ENCODE measurements at regions not wholly inside any gene's neighbourhood (a gene's known extent, or its start where the extent isn't known, plus 50 kb on each side); places are given as distances from the start of the nearest gene placed in this dataset.

DNA sequence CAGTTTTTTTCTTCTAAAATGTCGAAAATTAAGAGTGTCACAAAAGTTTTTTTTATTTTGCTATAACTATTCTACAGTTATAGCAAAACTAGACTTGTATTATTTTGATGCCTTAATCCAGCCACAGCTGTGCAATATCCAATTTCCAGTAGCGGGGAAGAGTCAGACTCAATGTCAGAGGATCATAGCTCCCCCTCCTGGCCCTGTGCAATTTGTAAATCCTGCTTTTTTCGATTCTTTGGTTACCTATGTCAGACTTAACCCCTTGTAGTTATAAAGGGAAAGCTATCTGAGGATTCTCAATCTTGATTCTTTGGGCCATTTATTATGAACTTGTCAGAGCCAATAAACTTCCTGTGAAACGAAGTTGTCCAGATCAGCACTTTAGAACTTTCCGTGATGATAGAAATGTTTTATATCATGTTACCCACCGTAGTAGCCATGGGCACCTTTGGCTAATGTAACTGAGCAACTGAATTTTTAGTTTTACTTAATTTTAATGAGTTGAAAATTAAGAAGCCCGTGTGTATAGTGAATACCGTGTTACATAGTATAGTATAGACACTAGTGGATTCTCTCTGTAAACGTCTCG is 87.7 kb upstream of the PRKCQ start:
- no peaks in the 10 kb centered on the region for H3K4me1 ChIP-seq
- H3K9me3 ChIP-seq: no peaks in the 10 kb centered on the region
- WGBS, 2 donors: 39 to 41% methylated on average over 10 of the region's 10 CpGs
- peak in 1 of 2 donors; percentile 16 for DNase-seq (ENCODE audit: low spot score in 2 of 2)
- peaks cover 0 to 7% of the 10 kb centered on the region in 2 donors for H3K27me3 ChIP-seq
- H3K27ac ChIP-seq: no peak overlapping the region
- H3K36me3 ChIP-seq: no peaks in the 10 kb centered on the region
- no peak overlapping the region for H3K4me3 ChIP-seq
- no peak for TF ChIP-seq EP300 (IDR thresholded peaks at IDR 0.05)
- TF ChIP-seq, protein P1, sequence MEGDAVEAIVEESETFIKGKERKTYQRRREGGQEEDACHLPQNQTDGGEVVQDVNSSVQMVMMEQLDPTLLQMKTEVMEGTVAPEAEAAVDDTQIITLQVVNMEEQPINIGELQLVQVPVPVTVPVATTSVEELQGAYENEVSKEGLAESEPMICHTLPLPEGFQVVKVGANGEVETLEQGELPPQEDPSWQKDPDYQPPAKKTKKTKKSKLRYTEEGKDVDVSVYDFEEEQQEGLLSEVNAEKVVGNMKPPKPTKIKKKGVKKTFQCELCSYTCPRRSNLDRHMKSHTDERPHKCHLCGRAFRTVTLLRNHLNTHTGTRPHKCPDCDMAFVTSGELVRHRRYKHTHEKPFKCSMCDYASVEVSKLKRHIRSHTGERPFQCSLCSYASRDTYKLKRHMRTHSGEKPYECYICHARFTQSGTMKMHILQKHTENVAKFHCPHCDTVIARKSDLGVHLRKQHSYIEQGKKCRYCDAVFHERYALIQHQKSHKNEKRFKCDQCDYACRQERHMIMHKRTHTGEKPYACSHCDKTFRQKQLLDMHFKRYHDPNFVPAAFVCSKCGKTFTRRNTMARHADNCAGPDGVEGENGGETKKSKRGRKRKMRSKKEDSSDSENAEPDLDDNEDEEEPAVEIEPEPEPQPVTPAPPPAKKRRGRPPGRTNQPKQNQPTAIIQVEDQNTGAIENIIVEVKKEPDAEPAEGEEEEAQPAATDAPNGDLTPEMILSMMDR (IDR thresholded peaks at IDR 0.05): peak in 3 of 5 experiments; percentile 15 to 23 (median 18)

- Histone ChIP-seq H3K4me3 (no peak overlapping the region), H3K27me3 (peaks cover 0 to 7% of the 10 kb centered on the region in 2 donors), H3K4me1 (no peaks in the 10 kb centered on the region), H3K36me3 (no peaks in the 10 kb centered on the region), H3K27ac (no peak overlapping the region), H3K9me3 (no peaks in the 10 kb centered on the region)
- TF ChIP-seq EP300 (IDR thresholded peaks at IDR 0.05): no peak
- TF ChIP-seq POLR2A (IDR thresholded peaks at IDR 0.05): no peak
- TF ChIP-seq, protein P1 (IDR thresholded peaks at IDR 0.05): no peak
- no peak for DNase-seq (ENCODE audit: low spot score in 2 of 2)
- 26 to 27% methylated on average over 4 of the region's 4 CpGs for WGBS, 2 donors
These were observed 87.1 kb upstream of the PRKCQ start for GRCh38 chr10:6667150-6667549.

GRCh38 chr10:6665847-6666246 is 85.8 kb upstream of the PRKCQ start:
- Histone ChIP-seq H3K4me3 (no peak overlapping the region), H3K27ac (no peak overlapping the region), H3K36me3 (no peaks in the 10 kb centered on the region), H3K9me3 (no peaks in the 10 kb centered on the region), H3K4me1 (no peaks in the 10 kb centered on the region), H3K27me3 (peaks cover 0 to 8% of the 10 kb centered on the region in 2 donors)
- no peak for DNase-seq (ENCODE audit: low spot score in 2 of 2)
- WGBS, 2 donors: 61 to 68% methylated on average over 6 of the region's 6 CpGs
- no peak for TF ChIP-seq POLR2A (IDR thresholded peaks at IDR 0.05)
- TF ChIP-seq EP300 (IDR thresholded peaks at IDR 0.05): no peak
- TF ChIP-seq, protein P1 (IDR thresholded peaks at IDR 0.05): no peak

DNA sequence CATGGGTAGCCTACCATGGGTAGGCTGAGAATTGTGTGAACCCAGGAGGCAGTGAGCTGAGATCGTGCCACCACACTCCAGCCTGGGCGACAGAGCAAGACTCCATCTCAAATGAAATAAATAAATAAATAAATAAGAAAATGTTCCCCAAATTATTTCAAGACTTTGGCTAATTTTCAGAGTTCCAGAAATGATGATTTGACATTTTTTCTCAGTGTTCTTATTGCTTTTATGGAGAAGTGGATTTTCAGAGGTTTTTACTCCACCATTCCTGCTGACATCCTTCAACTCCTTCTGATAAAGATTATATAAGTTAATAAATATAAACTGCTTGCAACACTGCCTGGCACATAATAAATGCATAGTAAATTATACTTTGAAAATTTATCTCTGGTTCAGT is 80.4 kb upstream of the PRKCQ start:
- Histone ChIP-seq H3K27me3 (peaks cover 0 to 4% of the 10 kb centered on the region in 2 donors), H3K4me1 (no peaks in the 10 kb centered on the region), H3K9me3 (no peaks in the 10 kb centered on the region), H3K4me3 (no peak overlapping the region), H3K36me3 (no peaks in the 10 kb centered on the region), H3K27ac (no peak overlapping the region)
- no peak for DNase-seq (ENCODE audit: low spot score in 2 of 2)
- TF ChIP-seq POLR2A (IDR thresholded peaks at IDR 0.05) (no peak), EP300 (IDR thresholded peaks at IDR 0.05) (no peak)
- TF ChIP-seq, protein P1 (IDR thresholded peaks at IDR 0.05): no peak
- WGBS, 2 donors: 86 to 93% methylated on average over 2 of the region's 2 CpGs

- H3K9me3 ChIP-seq: no peaks in the 10 kb centered on the region
These were observed 79.4 kb upstream of the PRKCQ start for GRCh38 chr10:6659451-6659850.

More at GRCh38 chr10:6659451-6659850, 79.4 kb upstream of the PRKCQ start:
- H3K4me3 ChIP-seq: no peak overlapping the region
- H3K27ac ChIP-seq: no peak overlapping the region
- H3K36me3 ChIP-seq: no peaks in the 10 kb centered on the region
- H3K4me1 ChIP-seq: no peaks in the 10 kb centered on the region
- DNase-seq (ENCODE audit: low spot score in 2 of 2): no peak
- TF ChIP-seq, protein P1 (IDR thresholded peaks at IDR 0.05): no peak
- TF ChIP-seq EP300 (IDR thresholded peaks at IDR 0.05): no peak
- TF ChIP-seq POLR2A (IDR thresholded peaks at IDR 0.05): no peak
- H3K27me3 ChIP-seq: peaks cover 0 to 4% of the 10 kb centered on the region in 2 donors
